H1 (cell line): ENCODE measurements at regions not wholly inside any gene's neighbourhood (a gene's known extent, or its start where the extent isn't known, plus 50 kb on each side); places are given as distances from the start of the nearest gene placed in this dataset.

Experiments
- ATF2 ChIP-seq: IDR thresholded peaks from 2 replicates; pipeline ENCODE4 v1.6.1; 2012; ENCODE audit warnings: low read length, inconsistent platforms
- BACH1 ChIP-seq: IDR thresholded peaks from 2 replicates; pipeline ENCODE4 v1.6.1; 2012; ENCODE audit warnings: low read length, improper control_type of control experiment
- CEBPB ChIP-seq: IDR thresholded peaks from 2 replicates; pipeline ENCODE4 v1.6.1; 2012; ENCODE audit warnings: low read depth, low read length
- CHD7 ChIP-seq: fragments of 300-600 bp; sonication (generic); IDR thresholded peaks from 2 replicates; pipeline ENCODE4 v1.7.1; 2012; ENCODE audit warnings: low read length, moderate library complexity, mild to moderate bottlenecking, inconsistent platforms; ENCODE audit not compliant: insufficient replicate concordance
- JUND ChIP-seq: IDR thresholded peaks from 2 replicates; pipeline ENCODE4 v1.6.1; 2011; ENCODE audit warnings: mild to moderate bottlenecking, improper control_type of control experiment, low read length
- SIN3A ChIP-seq, 2 experiments: IDR thresholded peaks in 1 of 2; conservative IDR thresholded peaks in 1 of 2; 2 replicates each; pipeline ENCODE4 v1.6.1; 2011 to 2012; ENCODE audit warnings: low read length in 2 of 2, improper control_type of control experiment in 1 of 2, low read depth in 1 of 2, mild to moderate bottlenecking in 1 of 2
- SUZ12 ChIP-seq: fragments of 200-600 bp; sonication (generic); IDR thresholded peaks from 2 replicates; pipeline ENCODE4 v1.6.1; 2012; ENCODE audit warnings: mild to moderate bottlenecking, inconsistent platforms, low read length, moderate library complexity, mixed read lengths
- YY1 ChIP-seq: IDR thresholded peaks from 2 replicates; pipeline ENCODE4 v1.6.1; 2011; ENCODE audit warnings: low read depth, mild to moderate bottlenecking, low read length
- TF ChIP-seq, protein P1 (sequence below): IDR thresholded peaks from 2 replicates; pipeline ENCODE4 v1.6.1; 2012; ENCODE audit warnings: inconsistent platforms

DNA sequence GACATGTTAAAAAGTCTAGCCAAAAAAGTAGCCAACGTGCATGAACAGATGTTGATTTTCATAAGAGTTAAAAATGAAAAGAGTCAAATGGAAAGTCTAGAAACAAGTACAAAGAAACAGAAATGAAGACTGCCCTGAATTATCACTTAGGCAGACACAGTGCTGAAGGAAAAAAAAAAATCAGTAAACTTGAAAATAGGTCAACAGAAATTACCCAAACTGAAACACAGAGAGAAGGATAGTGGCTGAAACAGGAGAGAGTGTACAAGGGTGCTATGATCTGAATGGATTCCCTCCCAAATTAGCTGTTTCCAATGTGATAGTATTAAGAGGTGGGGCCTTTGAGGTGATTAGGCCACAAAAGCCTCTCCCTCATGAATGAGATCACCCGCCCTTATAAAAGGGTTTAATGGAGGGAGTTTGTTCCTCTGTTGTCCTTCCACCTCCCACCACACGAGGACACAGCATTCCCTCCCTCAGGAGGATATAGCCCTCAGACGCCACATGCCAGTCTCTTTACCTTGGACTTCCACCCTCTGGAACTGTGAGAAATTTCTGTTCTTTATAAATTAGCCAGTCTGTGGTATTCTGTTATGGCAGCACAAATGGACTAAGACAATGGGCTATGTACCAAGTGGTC lies 249.7 kb downstream of the AHR start (continued):
- TF ChIP-seq CHD7 (no peak), CEBPB (no peak), YY1 (0 out of 2 replicates have a peak, but pooled peaks have one; percentile 15), JUND (no peak), ATF2 (no peak), BACH1 (no peak), SIN3A (conservative IDR thresholded peaks at IDR 0.05 in 1 of 2, IDR thresholded peaks at IDR 0.05 in 1 of 2; ENCODE audit: low read depth in 1 of 2, low read length in 2 of 2) (no peak), SUZ12 (no peak)
- TF ChIP-seq, protein P1, sequence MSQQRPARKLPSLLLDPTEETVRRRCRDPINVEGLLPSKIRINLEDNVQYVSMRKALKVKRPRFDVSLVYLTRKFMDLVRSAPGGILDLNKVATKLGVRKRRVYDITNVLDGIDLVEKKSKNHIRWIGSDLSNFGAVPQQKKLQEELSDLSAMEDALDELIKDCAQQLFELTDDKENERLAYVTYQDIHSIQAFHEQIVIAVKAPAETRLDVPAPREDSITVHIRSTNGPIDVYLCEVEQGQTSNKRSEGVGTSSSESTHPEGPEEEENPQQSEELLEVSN, result 0 out of 2 replicates have a peak, but pooled peaks have one; percentile 44
